CD14-positive monocyte (primary cell): ENCODE measurements at regions not wholly inside any gene's neighbourhood (a gene's known extent, or its start where the extent isn't known, plus 50 kb on each side); places are given as distances from the start of the nearest gene placed in this dataset.

Experiments used
- DNase-seq, 3 donors: peaks; one replicate each; pipeline ENCODE4 v3.0.0-alpha.2; 2011 to 2022
- H2AFZ ChIP-seq: 2 replicates; pipeline ENCODE4 v1.6.0; 2012; ENCODE audit warnings: mild to moderate bottlenecking, low read depth, low read length, inconsistent platforms; ENCODE audit not compliant: insufficient read depth, poor library complexity, severe bottlenecking
- H3K27ac ChIP-seq, 2 donors: 1 replicate in 1 of 2; 2 replicates in 1 of 2; pipeline ENCODE4 v1.5.1; 2012 to 2013; ENCODE audit warnings: low read length in 2 of 2, control low read depth in 1 of 2, inconsistent platforms in 1 of 2, low read depth in 1 of 2, mild to moderate bottlenecking in 1 of 2
- H3K27me3 ChIP-seq, 2 donors: one replicate each; pipeline versions ENCODE4 v1.6.0 to v1.6.1; 2011 to 2013; ENCODE audit warnings: low read length in 2 of 2; ENCODE audit not compliant: control insufficient read depth in 2 of 2, insufficient read depth in 2 of 2
- H3K36me3 ChIP-seq, 2 donors: replicated peaks in 1 of 2; 1 replicate in 1 of 2; 2 replicates in 1 of 2; pipeline versions ENCODE4 v1.5.1 to v1.6.1; 2012 to 2013; ENCODE audit warnings: low read length in 2 of 2, control low read depth in 1 of 2, inconsistent platforms in 1 of 2, mild to moderate bottlenecking in 1 of 2; ENCODE audit not compliant: insufficient read depth in 2 of 2, control insufficient read depth in 1 of 2
- H3K4me1 ChIP-seq, 2 donors: 1 replicate in 1 of 2; 2 replicates in 1 of 2; pipeline versions ENCODE4 v1.5.1 to v1.6.1; 2012 to 2013; ENCODE audit warnings: low read length in 2 of 2, control low read depth in 1 of 2, inconsistent platforms in 1 of 2, mild to moderate bottlenecking in 1 of 2, moderate library complexity in 1 of 2; ENCODE audit not compliant: insufficient read depth in 2 of 2, control insufficient read depth in 1 of 2
- H3K4me2 ChIP-seq: replicated peaks from 2 replicates; pipeline ENCODE3; 2012; ENCODE audit warnings: low read length, moderate library complexity, mild to moderate bottlenecking; ENCODE audit not compliant: poor library complexity, severe bottlenecking; ENCODE audit errors: extremely low read depth
- H3K4me3 ChIP-seq, 3 experiments: fragments of 200-600 bp in 1 of 3; sonication (generic) in 1 of 3; replicated peaks in 1 of 3; 1 replicate in 2 of 3; 2 replicates in 1 of 3; pipeline ENCODE4 v1.5.1; 2011 to 2013; ENCODE audit warnings: low read length in 3 of 3, mild to moderate bottlenecking in 3 of 3, control low read depth in 2 of 3, low read depth in 2 of 3, inconsistent platforms in 1 of 3, moderate library complexity in 1 of 3
- H3K79me2 ChIP-seq: 2 replicates; pipeline ENCODE4 v1.6.0; 2012; ENCODE audit warnings: mild to moderate bottlenecking, control low read depth, inconsistent platforms, low read length, moderate library complexity; ENCODE audit not compliant: insufficient read depth
- H3K9ac ChIP-seq: 2 replicates; pipeline ENCODE4 v1.6.0; 2017; ENCODE audit warnings: low read length, mild to moderate bottlenecking; ENCODE audit not compliant: insufficient read depth, poor library complexity, severe bottlenecking
- H3K9me3 ChIP-seq, 2 donors: replicated peaks in 1 of 2; 1 replicate in 1 of 2; 2 replicates in 1 of 2; pipeline versions ENCODE4 v1.5.1 to v1.6.1; 2012 to 2013; ENCODE audit warnings: low read length in 2 of 2, control low read depth in 1 of 2; ENCODE audit not compliant: control insufficient read depth in 1 of 2, insufficient read depth in 1 of 2
- H4K20me1 ChIP-seq: 2 replicates; pipeline ENCODE4 v1.6.0; 2012; ENCODE audit warnings: mild to moderate bottlenecking, low read length, control low read depth, moderate library complexity; ENCODE audit not compliant: insufficient read depth
- H3K27ac Mint-ChIP-seq, 7 donors: one replicate each; pipeline ENCODE4 v1.8.0; 2020; ENCODE audit warnings: mild to moderate bottlenecking in 7 of 7, mixed read lengths in 7 of 7, moderate library complexity in 6 of 7, inconsistent platforms in 2 of 7
- H3K27me3 Mint-ChIP-seq, 3 donors: one replicate each; pipeline ENCODE4 v1.8.0; 2021 to 2022; ENCODE audit warnings: low read depth in 3 of 3, mild to moderate bottlenecking in 3 of 3, mixed read lengths in 3 of 3, moderate library complexity in 3 of 3, inconsistent platforms in 1 of 3
- H3K36me3 Mint-ChIP-seq, 2 donors: one replicate each; pipeline ENCODE4 v1.8.0; 2020; ENCODE audit warnings: mixed read lengths in 2 of 2, inconsistent platforms in 1 of 2, mild to moderate bottlenecking in 1 of 2
- H3K4me1 Mint-ChIP-seq: one replicate; pipeline ENCODE4 v1.8.0; 2020; ENCODE audit warnings: mild to moderate bottlenecking, mixed read lengths
- H3K4me3 Mint-ChIP-seq, 2 donors: one replicate each; pipeline ENCODE4 v1.8.0; 2020; ENCODE audit warnings: mild to moderate bottlenecking in 2 of 2, mixed read lengths in 2 of 2, moderate library complexity in 1 of 2
- H3K9me3 Mint-ChIP-seq, 7 donors: one replicate each; pipeline ENCODE4 v1.8.0; 2020 to 2022; ENCODE audit warnings: mixed read lengths in 7 of 7, mild to moderate bottlenecking in 6 of 7, moderate library complexity in 6 of 7, inconsistent platforms in 2 of 7
- CTCF ChIP-seq: fragments of 200-600 bp; IDR thresholded peaks from one replicate; pipeline ENCODE4 v1.8.0; 2022; ENCODE audit warnings: antibody characterized with exemption, mild to moderate bottlenecking
- WGBS: methylation state at CpG from one replicate; pipeline ENCODE4 v1.1.5; 2013; ENCODE audit warnings: missing lambda C conversion rate; ENCODE audit not compliant: insufficient coverage; 5-methylcytosine and 5-hydroxymethylcytosine counted together
- intact Hi-C, 2 donors: fragments of 100-400 bp; cut with micrococcal nuclease; formaldehyde crosslinking; loops; one replicate each; pipeline versions ENCODE4 v1.15.0 to v1.15.1; 2023

- intact Hi-C loops: no loop called here
- no peaks in the 10 kb centered on the region for H3K36me3 Mint-ChIP-seq
Measured at GRCh38 chr16:86665929-86666328, 87.6 kb downstream of the FOXL1 start.

GRCh38 chr16:86667035-86667434 is 88.7 kb downstream of the FOXL1 start:
- Histone ChIP-seq H3K4me1 (no peaks in the 10 kb centered on the region), H3K36me3 (no peaks in the 10 kb centered on the region), H3K27me3 (no peaks in the 10 kb centered on the region), H4K20me1 (no peaks in the 10 kb centered on the region), H3K79me2 (no peaks in the 10 kb centered on the region), H3K4me2 (no peak overlapping the region), H3K9me3 (no peaks in the 10 kb centered on the region), H3K27ac (no peak overlapping the region), H3K9ac (no peak overlapping the region), H2AFZ (no peak overlapping the region), H3K4me3 (no peak overlapping the region)
- 100% methylated on average over 2 of the region's 3 CpGs for WGBS
- Mint-ChIP-seq H3K27ac (no peak overlapping the region), H3K4me3 (no peak overlapping the region), H3K9me3 (peaks cover 0 to 2% (median 0%) of the 10 kb centered on the region in 7 donors), H3K27me3 (peaks cover 6 to 18% (median 6%) of the 10 kb centered on the region in 3 donors), H3K4me1 (peaks cover 6% of the 10 kb centered on the region), H3K36me3 (no peaks in the 10 kb centered on the region)
- TF ChIP-seq CTCF: no peak
- no peak for DNase-seq
- intact Hi-C loops: no loop called here

More at GRCh38 chr16:86665929-86666328, 87.6 kb downstream of the FOXL1 start:
- H3K9ac ChIP-seq: no peak overlapping the region
- H3K27ac ChIP-seq: no peak overlapping the region
- 100% methylated on average over 1 of the region's 3 CpGs for WGBS
- DNase-seq: no peak
- H3K27me3 ChIP-seq: no peaks in the 10 kb centered on the region
- H3K9me3 Mint-ChIP-seq: peaks cover 0 to 2% (median 0%) of the 10 kb centered on the region in 7 donors
- H3K4me3 ChIP-seq: no peak overlapping the region
- peaks cover 6 to 16% (median 7%) of the 10 kb centered on the region in 3 donors for H3K27me3 Mint-ChIP-seq
- no peak overlapping the region for H2AFZ ChIP-seq
- H3K4me2 ChIP-seq: no peak overlapping the region
- H3K79me2 ChIP-seq: no peaks in the 10 kb centered on the region
- H3K4me3 Mint-ChIP-seq: no peak overlapping the region
- TF ChIP-seq CTCF: no peak
- H3K27ac Mint-ChIP-seq: no peak overlapping the region
- H3K4me1 ChIP-seq: no peaks in the 10 kb centered on the region
- no peaks in the 10 kb centered on the region for H3K9me3 ChIP-seq
- H4K20me1 ChIP-seq: no peaks in the 10 kb centered on the region
- H3K36me3 ChIP-seq: no peaks in the 10 kb centered on the region
- peaks cover 6% of the 10 kb centered on the region for H3K4me1 Mint-ChIP-seq
